Stimulated activated CD4-positive, alpha-beta T cell treated with anti-CD3 and anti-CD28 coated beads, Interleukin-15, amount 100 ng/mL, for 24 hours (primary cell): ENCODE measurements at regions not wholly inside any gene's neighbourhood (a gene's known extent, or its start where the extent isn't known, plus 50 kb on each side); places are given as distances from the start of the nearest gene placed in this dataset.
"Not testable (repeated sequence)": the region's sequence is repeated elsewhere in the genome, so short reads cannot be mapped to it uniquely, and the experiment has no call there.

Source experiments
- DNase-seq: peaks from one replicate; pipeline ENCODE4 v3.0.0-alpha.2; 2020

DNA sequence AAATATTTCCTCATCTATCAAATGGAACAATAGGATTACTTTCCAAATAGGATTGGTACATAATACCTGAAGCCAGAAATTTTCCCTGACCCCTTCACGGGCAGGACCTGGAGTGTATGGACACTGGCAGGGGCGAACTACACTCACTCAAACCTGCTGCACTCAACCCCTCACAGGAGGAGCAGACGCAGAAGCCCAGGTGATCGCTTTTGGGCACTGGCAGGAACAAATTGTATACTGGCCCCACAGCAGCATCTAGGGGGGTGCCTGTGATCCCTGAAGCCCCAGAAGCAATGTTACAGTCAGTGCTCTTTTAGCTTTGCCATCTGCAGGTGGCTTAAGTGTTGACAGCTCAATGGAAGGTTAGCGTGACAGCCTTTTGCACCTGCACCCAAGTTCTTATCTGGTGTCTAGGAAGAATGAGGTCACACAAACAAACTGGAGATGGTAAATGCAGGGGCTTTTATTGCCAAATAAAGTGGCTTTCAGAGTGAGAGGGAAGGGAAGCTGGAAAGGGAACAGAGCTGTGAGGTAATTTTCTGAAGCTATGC is 199.2 kb upstream of the NEGR1 start:
- no peak for DNase-seq

DNA sequence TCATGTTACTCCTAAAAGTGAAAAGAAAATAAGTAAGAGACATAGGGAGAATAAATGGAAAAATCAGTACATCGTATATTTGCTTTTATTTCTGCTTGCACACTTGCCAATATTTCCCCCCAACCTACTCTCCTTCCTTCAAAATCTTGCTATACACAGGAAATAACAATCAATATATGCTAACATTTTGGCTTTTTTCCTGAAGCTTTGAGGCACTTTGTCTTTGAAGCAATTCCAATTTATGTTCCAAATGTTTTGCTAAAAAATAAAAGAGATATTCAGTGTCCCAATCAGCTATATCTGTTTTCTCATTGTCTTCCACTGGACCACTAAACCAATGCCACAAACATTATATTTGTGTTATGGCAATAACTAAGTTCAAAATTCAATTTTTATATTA is 184.0 kb upstream of the NEGR1 start:
- no peak for DNase-seq

DNA sequence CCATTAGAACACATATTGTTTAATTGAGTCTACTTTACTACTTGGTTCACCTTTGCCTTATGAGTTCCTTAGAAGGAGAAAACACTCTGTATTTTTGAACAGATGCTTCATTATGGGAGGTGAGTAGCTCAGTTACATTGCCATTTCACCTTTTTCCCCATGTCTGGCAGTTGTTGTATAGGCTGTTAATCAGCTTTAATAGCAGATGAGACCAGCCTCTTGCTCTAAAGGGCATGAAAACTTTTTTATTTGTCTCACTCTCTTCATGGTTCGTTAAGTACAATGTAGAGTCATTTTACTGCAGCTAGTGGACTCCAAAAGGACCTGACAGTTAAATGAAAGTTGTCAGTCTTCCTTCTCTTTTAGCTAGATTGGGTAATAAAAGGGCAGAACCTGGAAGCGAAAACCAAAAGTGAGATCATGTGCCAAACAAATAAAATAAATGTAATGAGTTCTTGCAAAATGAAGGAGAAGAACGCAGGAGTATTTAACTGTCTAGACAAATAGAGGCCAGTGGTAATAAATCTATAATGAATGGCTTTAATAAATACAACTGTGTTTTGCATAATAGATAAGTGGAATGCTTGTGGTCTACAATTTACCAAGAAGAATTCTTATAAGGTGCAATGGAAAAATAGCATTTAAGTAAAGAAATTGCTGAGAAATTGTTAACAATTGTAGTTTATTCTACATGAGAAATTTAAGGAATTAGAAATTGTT is 180.0 kb upstream of the NEGR1 start:
- DNase-seq = no peak

DNA sequence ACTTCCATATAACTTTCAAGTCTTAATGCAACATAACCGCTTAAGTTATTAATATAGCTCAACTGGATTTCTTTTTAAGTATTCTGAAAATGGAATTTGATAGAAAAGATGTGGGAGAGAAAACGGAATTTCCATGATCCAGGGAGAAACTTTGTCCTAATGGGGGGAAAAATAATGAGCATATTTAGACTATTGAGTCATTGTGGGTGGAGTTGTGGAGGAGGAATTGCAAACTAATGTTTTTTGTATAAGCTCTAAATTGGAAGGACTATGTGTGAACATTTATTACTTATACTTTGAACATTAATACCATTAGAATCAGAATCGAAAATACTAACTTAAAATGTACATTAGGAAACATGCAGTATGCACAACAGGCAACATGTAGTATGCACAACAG is 159.9 kb upstream of the NEGR1 start:
- no peak for DNase-seq

DNA sequence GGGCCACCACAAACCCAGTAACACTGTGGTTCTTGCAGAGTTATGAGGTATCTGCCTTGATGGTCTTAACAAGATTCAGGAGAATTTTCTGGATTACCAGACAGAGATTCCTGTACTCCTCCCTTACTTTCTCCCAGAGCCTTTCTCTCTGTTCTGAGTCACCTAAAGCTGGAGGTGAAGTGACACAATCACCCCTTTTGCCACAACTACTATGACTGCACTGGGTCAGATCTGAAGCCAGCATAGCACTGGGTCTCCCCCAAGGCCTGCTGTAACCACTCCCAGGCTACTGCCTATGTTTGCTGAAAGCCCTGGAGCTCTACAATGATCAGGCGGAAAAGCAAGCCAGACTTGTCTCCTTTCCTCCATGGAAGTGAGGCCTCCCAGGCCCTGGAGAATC is 156.7 kb upstream of the NEGR1 start:
- no peak for DNase-seq

DNA sequence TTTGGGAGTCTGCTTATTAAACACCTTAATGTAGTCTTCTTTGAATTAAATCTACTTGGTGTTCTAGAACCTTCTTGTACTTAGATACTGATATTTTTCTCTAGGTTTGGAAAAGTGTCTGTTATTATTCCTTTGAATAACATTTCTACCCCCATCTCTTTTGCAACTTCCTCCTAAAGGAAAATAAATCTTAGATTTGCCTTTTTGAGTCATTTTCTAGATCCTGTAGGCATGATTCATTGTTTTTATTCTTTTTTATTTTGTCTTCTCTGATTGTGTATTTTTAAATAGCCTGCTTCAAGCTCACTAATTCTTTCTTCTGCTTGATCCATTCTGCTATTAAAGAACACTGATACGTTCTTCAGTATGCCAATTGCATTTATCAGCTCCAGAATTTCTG is 155.9 kb upstream of the NEGR1 start:
- DNase-seq = no peak

DNA sequence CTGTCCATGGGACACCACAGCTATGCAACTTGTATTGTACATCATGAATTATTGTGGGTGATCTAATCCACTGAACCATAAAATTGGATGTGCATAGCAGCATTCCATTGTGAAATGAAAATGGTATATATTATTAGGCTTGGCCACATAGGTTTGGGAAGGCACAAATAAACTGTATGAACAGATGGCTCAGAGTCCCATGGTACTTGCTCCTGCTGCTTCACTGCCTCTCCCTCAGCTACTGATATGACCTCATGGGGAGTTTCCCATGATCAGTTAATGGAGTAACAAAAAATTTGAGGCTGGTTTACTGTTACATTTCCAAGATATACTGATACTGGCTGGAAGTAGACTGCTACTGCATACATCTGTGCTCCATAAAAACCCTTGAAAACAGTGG is 152.7 kb upstream of the NEGR1 start:
- no peak for DNase-seq

DNA sequence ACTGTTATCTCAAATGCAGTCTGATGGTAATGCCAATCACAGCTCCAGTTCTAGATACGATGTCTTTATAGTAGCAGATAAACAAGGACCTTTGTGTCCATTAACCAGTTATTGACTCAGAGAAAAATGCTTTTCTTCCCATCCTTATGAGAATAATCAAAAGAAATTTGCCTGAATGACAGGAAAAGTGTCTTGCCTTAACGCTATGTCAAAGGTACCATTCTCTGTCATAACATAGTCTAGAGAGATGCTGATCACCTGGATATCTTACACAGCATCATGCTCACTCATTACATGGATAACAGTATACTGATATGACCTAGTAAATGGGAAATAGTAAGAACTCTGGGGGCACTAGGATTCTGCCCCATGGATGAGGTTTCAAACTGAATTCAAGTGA is 151.7 kb upstream of the NEGR1 start:
- no peak for DNase-seq

DNA sequence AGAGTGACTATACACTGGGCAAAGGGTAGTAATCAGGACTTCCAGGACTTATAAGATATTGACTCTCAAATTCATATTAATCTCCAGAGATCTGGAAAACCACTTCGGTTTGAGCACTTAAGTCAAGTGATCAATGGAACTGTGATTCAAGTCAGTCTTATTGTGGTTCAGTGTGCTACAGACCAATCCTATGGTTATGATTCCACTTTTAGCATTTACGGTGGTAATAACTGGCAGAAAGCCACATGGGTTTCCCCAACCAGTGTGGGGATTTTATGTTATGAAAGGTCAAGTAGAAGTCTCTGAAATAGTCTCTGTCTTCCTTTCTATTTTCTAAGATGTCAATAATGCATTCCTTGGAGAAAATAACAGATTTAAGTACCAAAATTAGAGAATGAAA is 151.3 kb upstream of the NEGR1 start:
- no peak for DNase-seq

DNA sequence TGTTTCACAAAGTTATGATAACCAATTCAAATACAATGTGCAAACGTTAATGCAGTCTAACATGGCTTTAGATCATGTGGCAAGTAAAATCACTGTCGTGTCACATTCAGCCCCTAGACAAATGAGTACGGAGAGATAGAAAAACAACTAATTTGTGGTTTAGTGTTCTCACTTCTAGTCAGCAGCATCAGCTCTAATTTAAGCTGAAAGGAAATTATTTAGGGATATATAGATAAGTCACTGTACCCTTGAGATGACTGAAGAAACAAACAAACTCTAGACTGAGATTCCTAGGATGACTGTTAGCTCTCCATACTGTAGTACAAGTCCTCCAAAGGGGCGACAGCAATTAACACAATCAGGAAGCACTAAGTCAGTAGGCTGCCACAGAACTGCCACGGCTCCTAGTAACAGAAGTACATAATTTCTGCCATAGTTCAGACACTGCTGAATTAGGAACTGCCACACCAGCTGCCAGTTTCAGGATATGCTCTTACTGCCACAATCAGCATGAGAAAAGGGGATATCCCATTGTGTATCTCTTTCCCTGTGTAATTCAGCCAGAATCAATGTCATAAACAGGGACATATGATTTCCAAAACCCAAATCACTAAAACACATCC is 150.4 kb upstream of the NEGR1 start:
- DNase-seq = no peak

DNA sequence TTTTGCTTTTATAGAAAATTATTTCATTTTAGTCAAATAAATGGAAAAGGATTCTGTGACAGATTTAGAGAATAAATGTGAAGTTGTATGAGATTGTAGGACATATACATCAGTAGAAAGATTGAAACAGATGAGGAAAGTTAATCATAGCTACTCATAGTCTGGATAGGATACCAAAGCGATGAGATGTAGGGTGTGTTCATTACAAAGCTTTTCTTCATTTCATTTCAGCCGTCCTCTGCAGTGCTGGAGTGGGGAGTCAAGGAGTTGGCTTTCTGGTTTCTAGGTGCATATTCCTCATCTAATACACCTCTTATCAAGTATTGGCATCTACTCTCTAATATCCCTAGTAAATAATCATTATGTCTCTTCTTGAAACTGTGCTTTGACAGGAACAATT is 149.5 kb upstream of the NEGR1 start:
- no peak for DNase-seq

DNA sequence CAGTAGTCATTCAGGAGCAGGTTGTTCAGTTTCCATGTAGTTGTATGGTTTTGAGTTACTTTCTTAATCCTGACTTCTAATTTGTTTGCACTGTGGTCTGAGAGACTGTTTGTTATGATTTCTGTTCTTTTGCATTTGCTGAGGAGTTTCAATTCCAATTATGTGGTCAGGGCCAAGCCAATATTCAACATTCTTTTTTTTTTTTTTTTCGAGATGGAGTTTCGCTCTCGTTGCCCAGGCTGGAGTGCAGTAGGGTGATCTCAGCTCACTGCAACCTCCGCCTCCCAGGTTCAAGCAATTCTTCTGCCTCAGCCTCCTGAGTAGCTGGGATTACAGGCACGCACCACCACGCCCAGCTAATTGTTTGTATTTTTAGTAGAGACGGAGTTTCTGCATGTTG is 145.9 kb upstream of the NEGR1 start:
- not testable (repeated sequence) for DNase-seq

DNA sequence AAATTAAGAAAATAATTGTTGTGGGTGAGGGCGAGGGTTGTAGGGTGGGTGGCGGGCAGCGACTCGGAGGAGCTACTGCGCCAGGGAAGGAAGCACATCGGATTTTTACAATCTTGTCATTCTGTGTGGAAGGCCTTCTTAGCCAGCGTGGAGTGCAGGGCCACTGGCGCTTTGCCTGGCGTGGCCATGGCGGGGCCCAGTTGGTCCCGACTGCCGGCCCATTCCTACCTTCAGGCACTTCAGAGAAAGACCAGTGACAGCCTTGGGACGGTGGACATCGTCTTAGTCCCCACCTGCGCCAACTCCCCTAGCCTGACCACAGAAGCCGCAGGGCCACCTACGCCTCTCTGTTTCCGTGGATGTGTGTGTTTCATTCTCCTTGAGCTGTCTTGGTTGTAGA is 136.9 kb upstream of the NEGR1 start:
- DNase-seq = no peak

DNA sequence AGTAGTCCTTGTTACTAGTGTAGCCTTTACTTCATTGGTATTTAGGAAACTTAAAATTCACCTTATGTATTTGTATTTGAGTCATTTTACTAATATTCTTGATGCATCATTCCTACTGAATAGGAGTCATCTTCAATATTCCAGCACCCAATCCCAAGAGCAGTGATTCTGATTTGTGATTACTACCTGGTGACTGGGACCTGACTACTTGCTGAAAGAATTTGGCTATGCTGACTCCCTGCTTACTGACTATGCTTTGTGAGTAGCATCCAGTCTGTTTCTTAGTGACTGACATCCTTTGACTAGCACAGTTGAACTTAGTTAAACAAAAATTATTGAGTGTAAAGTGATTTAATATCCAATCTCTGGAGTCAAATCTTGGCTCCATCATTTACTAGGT is 129.9 kb upstream of the NEGR1 start:
- no peak for DNase-seq

DNA sequence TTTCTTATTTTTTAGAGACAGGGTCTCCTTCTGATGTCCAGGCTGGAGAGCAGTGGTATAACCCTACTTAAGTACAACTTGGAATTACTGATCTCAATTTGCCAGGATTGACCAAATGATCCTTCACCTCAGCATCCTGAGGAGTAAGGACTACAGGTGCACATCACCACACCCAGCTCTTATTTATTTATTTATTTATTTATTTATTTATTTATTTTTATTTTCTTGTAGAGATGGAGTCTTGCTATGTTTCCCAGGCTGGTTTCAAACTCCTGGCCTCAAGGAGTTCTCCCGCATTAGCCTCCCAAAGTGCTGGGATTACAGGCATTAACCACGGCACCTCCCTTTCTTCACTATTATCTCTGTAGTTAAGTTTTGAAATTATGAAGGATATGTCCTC is 117.5 kb upstream of the NEGR1 start:
- DNase-seq = no peak

DNA sequence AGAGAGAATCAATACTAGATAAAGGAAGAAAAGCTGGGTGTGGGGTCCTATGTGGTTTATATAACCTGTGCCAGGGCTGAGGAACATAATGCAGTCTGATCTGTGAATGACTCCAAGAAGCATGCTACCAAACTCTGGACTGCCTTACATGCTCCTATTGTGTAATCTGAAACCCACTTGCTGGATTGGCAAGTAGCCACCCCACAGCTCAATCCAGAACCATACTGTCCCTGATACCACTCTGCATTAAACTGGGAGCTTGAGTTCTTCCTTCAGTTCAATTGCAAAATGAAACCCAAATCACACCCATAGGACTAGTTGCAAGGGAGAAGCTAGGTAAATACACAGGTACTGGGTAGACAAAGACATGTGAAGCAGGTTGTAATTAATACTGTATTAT is 115.4 kb upstream of the NEGR1 start:
- no peak for DNase-seq

DNA sequence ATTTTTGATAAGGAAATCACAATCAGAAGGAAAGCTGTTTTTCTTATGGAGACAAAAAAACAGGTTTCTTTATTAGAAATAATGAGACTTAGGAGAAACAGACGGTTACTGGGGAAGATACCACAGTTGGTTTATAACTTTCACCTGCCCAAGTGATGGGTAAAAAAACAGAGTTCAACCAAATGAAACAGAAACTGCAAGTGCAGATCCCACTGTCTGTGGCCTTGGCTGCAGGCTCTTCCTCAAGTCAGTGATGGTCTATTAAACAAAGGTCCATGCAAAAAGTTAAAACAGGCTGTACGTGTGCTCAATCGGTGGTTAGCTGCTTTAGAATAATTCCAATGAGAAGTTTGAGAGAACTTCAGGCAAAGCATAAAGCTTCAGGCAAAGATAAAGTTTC is 112.1 kb upstream of the NEGR1 start:
- no peak for DNase-seq

DNA sequence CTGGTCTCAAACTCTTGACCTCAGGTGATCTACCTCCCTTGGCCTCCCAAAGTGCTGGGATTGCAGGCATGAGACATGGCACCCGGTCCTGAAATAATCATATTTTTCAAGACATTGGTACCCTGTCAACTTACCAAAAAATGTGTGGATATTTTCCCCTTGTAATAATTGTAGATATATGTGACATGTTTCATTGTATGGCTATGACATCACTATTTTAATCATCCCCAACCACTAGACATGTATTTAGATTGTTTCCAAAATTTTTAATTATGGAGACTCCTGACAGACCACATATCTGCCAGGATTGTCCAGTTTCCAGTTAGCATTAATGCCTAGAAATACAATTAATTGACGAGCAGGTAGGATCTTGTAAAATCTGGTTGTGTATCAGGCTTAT is 96.7 kb upstream of the NEGR1 start:
- no peak for DNase-seq

DNA sequence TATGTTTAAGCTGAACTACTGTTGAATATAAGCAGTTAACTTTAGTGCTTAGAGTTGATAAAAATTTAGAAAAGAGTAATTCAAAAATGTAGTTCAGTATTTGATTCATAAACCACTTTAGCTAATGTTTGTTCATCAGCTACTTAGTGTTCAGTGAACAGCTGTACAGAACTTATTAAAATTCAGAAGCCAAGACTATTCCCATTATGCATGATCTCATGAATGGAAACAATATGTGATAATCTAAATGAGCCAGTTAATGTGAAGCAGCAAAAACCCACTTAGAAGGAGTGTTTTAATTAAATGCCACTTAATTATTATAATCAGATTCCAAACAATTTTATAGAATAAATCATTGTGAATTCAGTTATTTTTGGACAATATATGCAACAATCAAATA is 92.9 kb upstream of the NEGR1 start:
- DNase-seq = no peak

DNA sequence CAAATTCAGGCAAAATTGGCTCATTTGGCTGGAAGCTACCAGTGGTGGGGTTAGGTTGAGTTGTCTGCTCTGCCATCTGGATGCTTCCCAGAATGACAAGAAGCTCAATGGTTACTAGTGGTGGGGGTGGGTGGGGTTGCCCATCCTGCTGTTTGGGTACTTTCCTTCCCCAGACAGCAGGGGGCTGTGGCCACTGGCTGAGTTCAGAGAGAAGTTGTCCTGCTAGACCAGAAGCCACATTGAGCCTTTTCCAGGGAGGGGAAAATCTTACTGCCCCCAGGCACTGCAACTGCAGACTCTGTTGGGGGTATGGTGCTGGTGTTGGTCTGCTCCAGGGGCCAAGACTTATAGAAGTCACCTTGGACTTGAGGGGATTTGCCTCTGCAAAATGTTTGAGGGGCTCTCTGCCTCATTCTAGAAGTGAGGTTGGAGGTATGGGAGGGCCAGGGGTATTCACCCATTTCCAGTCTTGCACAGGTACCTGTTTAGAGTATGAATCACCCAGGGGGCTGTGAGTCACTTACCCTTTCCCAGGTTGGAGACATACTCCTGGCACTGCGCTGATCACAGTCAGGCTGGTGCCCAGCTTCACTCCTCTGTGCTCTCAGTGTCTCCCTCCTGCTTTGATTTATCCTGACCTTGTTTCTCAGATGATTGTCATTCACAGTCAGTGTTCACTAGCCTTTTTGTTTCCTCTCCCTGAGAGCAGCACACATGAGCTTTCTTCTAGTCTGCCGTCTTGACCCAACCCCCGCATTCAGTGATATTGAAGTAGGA is 89.1 kb upstream of the NEGR1 start:
- DNase-seq = no peak

DNA sequence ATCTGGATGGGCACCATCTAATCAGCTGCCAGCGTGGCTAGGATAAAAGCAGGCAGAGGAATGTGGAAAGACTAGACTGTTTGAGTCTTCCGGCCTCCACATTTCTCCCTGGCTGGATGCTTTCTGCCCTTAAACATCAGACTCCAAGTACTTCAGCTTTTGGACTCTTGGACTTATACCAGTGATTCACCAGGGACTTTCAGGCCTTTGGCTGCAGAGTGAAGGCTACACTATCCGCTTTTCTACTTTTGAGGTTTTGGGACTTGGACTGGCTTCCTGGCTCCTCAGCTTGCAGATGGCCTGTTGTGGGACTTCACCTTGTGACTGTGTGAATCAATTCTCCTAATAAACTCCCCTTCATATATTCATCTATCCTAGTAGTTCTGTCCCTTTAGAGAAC is 88.5 kb upstream of the NEGR1 start:
- not testable (repeated sequence) for DNase-seq

DNA sequence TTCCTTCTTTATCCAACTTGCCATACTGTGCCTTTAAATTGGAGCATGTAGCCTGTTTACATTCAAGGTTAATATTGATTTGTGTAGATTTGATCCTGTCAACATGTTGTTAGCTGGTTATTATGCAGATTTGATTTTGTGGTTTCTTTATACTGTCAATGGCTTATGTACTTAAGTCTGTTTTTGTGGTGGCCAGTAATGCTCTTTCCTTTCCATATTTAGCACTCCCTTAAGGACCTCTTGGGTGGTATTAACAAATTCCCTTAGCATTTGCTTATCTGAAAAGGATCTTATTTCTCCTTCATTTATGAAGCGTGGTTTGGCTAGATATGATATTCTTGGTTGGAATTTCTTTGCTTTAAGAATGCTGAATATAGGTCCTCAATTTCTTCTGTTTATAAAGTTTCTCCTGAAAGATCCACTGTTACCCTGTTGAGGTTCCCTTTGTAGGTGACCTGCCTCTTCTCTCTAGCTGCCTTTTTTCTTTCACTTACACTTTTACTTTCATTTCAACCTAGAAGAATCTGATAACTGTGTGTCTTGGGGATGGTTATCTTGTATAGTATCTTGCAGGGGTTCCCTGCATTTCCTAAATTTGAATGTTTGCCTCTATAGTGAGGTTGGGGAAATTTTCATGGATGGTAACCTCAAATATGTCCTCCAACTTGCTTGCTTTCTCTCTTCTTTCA is 86.9 kb upstream of the NEGR1 start:
- DNase-seq = no peak

DNA sequence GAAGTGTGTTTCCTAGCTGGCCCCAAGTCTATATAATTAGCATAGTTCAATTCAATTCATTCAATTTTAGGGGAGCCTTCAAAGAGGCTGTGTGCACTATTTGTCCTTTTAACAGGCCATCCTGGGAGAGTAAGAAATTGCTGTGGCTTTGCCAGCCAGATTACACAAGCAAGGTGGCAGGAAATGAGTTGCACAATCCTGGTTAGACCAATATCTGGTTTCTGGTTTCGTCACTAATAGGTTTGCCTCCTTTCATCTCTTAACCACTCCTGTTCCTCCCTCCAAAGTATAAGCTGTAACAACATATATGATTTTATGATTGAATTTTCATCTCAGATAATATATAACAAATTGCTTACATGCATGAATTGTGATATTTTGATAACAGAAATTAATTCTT is 84.1 kb upstream of the NEGR1 start:
- no peak for DNase-seq

DNA sequence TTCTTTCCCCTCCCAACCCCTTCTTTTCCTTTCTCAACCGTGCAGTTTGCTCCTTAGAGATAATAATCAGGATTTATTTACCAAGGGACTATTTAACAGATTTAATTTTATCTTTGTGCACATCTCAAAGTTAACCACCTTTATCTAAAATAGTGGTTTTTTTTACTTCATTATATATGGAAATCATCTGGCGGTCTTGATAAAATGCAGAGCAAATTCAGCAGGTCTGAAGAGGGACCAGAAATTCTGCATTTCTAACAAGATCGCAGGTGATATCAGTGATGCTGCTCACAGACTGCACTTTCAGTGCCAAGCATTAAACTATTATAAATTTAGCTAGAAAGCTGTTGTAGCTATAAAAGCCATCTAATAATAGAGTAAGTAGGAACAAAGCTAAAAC is 83.4 kb upstream of the NEGR1 start:
- DNase-seq = no peak
